Left colon (tissue), 2 donors: ENCODE measurements at regions not wholly inside any gene's neighbourhood (a gene's known extent, or its start where the extent isn't known, plus 50 kb on each side); places are given as distances from the start of the nearest gene placed in this dataset.

ENCODE experiments used
- ATAC-seq: fragments of 200-7000 bp; cut with Tn5 transposase; one replicate; pipeline ENCODE4 v1.9.1; 2020; ENCODE audit warnings: mild to moderate bottlenecking, moderate library complexity
- DNase-seq, 2 donors: peaks; one replicate each; pipeline ENCODE4 v3.0.0-alpha.2; 2020
- intact Hi-C, 2 donors: fragments of 100-400 bp; cut with DNase I in 1 of 2; cut with micrococcal nuclease in 1 of 2; formaldehyde crosslinking; loops; one replicate each; pipeline versions ENCODE4 v1.11.2 to v1.14.0; 2022; cut with DNase I, micrococcal nuclease
- donor health status: DM: no; HTN: no; CAD: no.
- donor health status: DM: yes; HTN: yes; CAD: no.

DNA sequence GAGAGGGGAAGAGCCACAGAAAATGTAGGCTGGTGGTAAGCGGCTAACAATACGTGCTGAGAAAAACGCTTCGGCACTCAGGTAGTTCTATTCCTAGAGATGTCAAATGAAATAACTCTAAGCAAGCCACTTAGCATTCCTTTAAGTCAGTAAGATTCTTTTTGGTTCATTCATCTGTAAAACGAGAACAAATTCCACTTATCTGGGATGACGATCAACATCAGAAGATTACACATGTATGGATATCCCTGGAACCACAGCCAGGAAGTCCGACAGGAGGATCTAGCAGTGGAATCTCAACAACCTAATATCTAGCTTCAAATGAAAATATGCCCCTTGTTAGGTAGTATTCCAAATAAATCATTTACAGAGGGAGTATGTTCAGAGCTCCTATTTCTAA is 74.6 kb upstream of the CDKN3 start:
- no peak for DNase-seq
- intact Hi-C loops, result no loop called here
- no peak for ATAC-seq

DNA sequence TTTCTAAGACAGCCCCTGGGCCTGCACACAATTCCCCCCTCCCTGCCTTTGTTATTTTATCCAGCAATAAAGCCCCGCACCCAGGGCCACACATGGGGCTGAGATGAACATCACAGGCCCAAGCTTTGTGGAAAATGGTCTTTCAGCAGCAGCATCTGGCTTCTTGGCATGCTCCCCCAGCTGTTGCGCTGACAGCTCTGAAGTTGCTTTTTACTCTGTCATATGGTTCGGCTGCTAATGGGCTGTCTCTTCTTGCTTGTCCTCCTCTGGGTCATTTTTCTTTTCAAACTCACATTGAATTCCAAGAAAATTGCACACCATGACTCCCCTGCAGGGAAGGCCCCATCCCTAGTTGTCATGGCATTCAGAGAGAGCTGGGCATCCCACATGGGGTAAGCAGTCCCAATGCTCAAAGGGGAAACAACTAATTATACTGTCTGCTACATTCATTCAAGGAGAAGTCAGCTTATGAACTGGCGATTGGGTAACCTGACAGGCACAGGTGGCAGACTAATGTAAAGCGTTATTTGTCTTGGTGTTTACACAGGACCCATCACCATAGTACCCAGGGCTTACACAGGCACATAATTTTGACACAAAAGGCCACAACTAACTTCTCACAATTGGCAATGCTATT is 74.0 kb upstream of the CDKN3 start:
- no peak for ATAC-seq
- intact Hi-C loops, result no loop called here
- DNase-seq, result no peak

DNA sequence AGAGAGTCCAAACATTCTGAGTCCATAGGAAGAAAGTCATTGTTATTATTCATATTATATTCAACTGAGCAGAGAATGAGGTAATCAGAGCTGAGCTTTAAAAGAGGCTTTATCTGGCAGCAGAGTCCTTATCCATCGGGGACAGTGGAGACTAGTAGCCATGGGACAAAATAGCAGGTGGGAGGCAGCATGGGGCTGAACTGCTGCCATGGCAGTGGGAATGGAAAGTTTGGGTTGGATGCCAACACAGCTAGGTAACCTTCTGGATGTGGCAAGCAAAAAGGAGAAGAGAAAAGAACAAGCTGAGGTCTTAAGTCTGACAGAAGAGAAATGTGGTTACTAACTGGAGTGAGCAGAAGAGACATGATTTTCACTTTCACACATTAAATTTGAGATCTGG is 71.0 kb upstream of the CDKN3 start:
- intact Hi-C loops, result no loop called here
- DNase-seq, result no peak
- no peak for ATAC-seq

DNA sequence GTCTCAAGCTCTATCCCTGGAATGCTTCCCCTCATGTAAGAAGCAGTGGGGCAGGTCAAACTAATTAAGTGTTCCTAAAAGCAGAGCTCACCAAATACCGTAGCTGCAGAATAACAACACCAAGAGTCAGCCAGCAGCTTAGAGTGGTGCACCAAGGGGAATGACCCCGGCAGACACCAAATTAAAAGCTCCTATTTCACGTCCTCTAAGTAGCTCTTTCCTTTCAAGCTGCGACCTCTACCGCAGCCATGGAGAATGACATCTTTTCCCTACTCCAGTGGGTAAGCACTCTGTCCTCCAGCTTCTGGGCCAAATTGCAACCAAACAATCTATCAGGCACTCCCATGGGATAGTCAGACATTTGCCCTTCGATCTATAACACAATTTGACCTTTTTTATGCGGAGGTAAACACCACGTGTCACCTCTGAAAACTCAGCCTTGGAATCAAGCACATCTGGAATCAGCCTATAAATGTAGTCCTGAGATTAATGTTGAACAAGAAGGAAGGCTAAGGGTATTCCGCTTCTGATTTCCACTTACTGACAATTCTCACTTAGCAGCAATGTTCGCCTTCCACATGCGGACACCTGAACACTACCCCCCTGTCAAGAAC is 67.6 kb upstream of the CDKN3 start:
- intact Hi-C loops, result no loop called here
- peak in 1 of 2 donors; percentile 23 for DNase-seq
- peak; percentile 64 for ATAC-seq

DNA sequence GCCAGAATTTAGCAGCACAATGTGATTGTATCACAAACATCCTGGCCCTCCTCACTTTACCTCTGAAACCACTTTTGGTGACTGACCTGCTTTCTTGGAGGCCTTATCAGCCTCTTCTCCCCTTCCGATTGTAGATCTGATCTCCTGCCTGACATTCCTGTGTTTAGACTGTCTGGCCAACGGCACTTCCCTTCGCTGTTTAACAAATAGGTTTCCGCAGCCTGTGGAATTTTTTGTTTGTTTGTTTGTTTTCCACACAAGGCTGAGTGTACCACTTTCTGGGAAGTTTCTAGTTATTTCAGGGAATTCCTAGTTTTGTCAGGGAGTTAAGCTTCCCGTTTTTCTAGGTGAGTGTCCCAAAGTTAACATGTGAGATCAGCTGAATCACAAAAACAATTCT is 65.9 kb upstream of the CDKN3 start:
- no peak for ATAC-seq
- intact Hi-C loops, result no loop called here
- DNase-seq, result no peak

DNA sequence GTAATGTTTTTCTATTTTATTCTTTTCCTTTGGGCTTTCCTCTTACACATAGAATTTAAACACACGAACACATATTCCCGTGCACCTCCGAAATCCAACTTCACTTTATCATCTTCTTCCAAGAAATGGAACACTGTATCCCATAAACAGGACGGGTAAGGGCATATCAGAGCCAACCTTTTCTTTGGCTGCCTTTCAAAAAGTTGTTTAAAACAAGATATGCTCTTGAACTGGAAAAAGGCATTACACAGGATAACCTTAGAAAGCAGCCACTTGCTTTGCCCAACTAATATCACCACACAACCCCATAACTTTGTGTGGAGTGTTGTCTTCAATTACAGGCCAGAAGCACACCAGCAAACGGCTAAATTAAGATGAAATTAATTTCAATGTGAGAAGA is 65.3 kb upstream of the CDKN3 start:
- intact Hi-C loops, result no loop called here
- DNase-seq (no peak), ATAC-seq (peak; percentile 17)

DNA sequence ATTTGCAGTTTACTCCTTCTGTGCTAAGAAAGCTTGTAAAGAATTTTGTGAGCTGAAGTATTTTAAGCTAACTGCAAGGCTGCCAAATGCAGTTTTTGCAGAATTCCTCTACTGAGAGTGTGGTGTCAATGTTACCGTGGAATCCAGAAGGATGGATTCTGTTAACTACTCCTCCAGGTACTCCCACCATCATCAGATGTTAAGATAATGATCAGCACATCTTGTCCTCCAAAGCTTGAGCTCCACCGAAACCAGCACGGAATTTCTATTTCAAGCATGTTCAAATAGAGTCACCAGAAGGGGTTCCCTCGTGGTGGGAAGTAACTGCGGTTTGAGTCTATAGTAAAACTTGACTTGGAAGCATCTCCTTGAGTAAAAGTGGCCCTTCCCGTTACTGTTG is 64.3 kb upstream of the CDKN3 start:
- DNase-seq (no peak), ATAC-seq (no peak)
- intact Hi-C loops, result no loop called here

DNA sequence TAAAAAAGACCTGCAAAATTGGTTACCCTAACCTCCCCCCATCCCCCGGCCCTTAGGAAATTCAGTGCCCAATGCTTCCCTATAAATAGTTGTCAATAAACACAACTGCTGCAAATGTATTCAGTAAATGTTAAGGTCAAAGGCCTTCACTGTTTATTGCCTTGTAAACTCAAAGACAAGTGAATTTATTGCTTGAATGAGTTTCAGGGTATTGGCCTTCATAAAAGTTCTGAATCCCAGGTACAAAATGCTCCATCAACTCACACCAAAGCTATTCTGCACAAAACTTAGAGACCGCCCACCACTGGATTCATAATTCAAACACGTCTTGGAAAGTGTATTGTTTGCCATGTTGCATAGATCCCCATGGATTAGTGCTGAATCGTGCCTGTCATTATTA is 63.3 kb upstream of the CDKN3 start:
- ATAC-seq, result peak; percentile 91
- intact Hi-C loops, result no loop called here
- no peak for DNase-seq

DNA sequence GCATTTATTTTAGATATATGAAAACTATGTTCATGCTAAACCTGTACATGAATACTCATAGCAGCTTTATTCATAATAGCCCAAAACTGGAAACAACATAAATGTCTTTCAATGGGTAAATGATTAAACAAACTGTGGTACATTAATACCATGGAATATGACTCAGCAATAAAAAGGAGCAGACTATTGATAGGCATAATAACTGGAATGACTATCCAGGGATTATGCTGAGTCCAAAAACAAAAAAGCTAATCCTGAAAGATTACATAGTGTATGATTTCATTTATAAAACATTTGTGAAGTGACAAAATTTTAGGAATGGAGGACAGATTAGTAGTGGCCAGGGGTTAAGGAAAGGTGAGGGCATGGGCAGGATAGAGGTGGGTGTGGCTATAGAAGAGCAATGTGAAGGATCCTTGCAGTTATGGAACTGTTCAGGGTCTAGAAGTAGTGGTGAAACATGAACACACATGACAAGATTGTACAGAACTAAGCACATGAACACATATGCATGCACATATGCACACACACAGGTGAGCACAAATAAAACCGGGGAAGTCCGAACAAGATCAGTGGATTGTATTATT is 61.1 kb upstream of the CDKN3 start:
- no peak for DNase-seq
- intact Hi-C loops, result no loop called here
- ATAC-seq, result no peak

DNA sequence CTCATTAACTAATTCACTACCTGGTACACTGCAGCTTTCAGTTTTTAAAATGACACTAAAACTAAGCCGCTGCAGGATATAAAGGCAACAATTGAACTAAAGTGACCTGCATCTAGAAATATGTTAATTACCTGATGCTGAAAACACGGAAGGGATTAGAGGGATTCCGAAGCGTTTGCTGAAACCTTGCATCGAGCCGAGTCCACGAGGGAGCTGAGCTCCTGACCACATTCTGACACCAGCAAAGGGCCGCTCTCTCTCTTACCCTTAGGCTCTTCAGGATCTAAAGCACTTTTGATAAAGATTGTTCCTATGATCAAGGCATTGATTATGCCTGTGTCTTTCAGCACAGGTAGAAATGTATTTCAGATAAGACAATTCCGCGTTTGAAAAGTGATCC is 59.5 kb upstream of the CDKN3 start:
- ATAC-seq (no peak), DNase-seq (no peak)
- intact Hi-C loops, result no loop called here

DNA sequence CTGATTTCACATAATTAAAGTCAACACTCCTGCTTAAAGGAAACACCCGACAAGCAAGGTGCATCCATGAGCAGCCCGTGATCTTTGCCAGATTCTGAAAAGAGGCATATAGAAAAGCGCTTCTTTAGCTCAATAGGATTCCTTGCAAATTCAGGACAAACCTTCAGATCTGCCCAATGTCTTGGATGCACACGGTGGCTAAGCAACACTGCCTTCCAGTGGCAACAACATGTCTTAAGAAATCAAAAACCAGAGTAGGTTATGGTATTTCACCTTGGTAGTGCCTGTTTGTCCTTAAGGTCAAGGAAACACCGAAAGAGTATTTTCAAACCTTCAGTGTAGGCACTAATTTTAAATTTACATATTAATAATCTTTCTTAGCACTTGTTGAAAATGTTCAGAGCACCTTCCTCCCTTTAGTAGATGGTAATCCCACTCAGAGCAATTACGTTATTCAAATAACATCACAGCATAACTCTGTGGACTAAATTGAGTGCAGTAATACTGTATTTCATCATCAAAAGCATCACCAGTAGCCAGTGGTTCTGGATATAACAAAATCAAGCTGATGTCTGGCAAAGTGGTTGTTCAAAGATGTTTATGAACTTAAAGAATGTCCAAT is 58.0 kb upstream of the CDKN3 start:
- intact Hi-C loops, result no loop called here
- DNase-seq (no peak), ATAC-seq (peak; percentile 74)

DNA sequence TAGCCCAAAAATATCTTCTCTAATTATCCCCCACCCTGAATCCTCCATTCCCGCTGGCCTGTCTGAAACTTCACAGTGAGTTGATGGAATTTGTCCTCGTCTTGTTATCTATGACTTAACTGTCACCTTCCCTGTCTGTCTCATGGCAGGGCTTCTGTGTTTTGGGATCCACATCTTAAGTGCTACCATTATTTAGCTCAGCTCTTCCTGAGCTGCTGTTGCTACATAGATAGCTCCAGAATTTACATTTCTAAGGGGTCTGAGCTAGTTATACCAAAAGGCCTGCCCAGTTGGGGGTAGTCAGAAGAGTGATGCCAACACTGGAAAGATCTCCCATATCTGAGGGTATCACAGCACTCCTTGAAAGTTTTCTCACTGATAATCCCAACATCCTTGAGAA is 57.0 kb upstream of the CDKN3 start:
- DNase-seq, result no peak
- ATAC-seq, result no peak
- intact Hi-C loops, result loop anchor here in 1 of 2 donors (10.0 kb wide), 2 partner anchors 795 to 1045 kb away; no protein-coding TSS in a partner anchor

DNA sequence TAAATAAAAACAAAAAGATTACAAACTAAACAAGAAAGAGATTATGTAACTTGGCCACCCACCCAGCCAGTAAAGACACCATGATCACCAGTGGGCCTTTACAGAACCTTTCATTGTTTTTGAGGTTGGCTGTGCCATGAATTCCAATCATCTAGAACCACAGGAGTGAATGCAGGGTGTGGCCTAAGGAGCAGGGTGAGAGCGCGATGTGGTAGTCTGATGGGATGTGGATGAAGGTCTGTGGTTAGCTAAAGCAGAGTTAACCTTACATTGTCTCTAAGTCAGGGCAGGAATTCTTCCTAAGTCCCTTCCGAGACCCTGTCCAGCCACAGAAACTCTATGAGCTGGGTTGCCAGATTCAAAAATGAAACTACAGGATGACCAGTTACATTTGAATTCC is 54.0 kb upstream of the CDKN3 start:
- intact Hi-C loops, result loop anchor here in 1 of 2 donors (10.0 kb wide), 2 partner anchors 798 to 1048 kb away; no protein-coding TSS in a partner anchor
- ATAC-seq (no peak), DNase-seq (no peak)

DNA sequence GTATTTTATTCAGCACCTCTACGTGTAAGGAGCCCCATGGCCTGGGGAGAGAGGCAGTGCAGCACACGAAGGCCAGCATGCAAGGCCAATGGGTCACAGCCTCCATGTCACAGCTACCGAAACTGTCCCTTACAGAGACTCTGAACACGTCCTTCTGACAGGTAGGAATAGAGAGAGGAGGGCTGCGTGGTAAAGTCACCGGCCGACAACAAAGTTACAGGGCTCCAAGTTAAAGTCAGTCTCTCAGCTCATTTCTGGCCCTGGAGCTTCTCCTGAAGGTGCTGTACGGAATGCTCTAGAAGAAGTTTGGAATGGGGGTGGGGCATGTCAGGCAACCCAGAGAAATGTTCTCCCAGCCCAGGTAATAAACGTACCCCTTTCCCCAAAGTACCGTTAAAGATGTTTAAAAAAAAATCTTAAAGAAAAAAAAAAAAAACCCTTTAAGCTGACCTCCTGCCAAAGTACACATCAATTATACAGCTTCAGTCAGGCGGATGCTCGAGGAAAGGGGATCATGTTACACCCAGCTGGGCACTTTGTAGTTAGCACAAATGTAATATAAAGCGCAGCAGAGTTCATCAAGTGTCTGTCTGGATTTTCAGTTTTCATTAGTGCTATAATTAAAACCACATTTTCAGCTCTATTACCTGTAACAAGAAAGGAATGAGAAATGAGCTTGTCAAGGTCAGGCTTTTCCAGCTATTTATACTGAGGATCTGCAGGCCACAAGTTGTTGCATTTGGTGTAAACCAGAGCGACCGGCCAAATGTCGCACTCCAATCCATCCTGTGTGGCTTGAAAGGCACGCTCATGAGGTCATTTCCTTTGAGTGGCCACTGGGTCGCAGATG is 53.3 kb upstream of the CDKN3 start:
- no peak for DNase-seq
- peak; percentile 68 for ATAC-seq
- intact Hi-C loops, result loop anchor here in 1 of 2 donors (10.0 kb wide), 2 partner anchors 799 to 1049 kb away; no protein-coding TSS in a partner anchor

DNA sequence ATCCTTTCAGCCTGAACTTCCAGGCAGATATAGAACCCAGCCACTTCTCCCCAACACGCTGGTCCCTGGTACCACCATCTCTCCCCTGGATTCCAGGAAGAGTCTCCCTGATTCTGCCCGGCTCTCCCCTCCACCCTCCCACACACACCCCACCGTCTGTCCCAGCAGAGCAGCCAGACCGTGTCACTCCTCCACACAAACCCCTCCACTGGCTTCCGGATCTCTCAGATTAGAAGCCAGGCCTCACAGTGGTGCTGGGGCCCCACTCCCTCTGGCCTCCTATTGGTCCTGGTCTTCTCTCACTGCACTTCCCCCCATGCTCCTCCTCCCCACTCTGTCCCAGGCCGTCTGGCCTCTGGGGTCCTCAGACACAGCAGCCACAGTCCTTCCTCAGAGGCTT is 52.4 kb upstream of the CDKN3 start:
- ATAC-seq (no peak), DNase-seq (no peak)
- intact Hi-C loops, result loop anchor here in 1 of 2 donors (10.0 kb wide), 2 partner anchors 800 to 1050 kb away; no protein-coding TSS in a partner anchor

DNA sequence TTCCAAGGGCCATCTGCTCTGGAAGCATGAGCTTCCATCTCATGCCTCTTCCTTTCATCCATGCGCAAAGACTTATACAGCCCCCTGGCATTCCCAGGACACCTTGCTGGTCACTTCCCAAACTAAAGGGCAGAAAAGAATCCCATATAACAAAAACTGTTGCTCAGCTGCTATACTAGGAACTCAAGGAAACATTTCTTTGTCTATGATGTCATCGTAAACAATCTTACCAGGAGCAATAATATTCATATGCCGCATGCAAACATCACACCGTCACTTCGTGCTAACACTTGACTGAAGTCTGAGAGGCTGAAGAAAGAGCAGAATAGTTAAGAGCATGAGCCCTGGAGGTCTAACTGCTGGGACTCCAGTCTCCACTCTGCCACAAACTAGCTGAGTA is 50.5 kb upstream of the CDKN3 start:
- ATAC-seq, result no peak
- DNase-seq, result no peak
- intact Hi-C loops, result loop anchor here in 1 of 2 donors (10.0 kb wide), 2 partner anchors 801 to 1051 kb away; no protein-coding TSS in a partner anchor
